HCT116 (cell line): ENCODE measurements at regions not wholly inside any gene's neighbourhood (a gene's known extent, or its start where the extent isn't known, plus 50 kb on each side); places are given as distances from the start of the nearest gene placed in this dataset.

Experiments used
- ATAC-seq: fragments of 200-7000 bp; cut with Tn5 transposase; 2 replicates; pipeline ENCODE4 v1.9.1; 2020; ENCODE audit warnings: mild to moderate bottlenecking, moderate library complexity
- BruUV-seq: library from RNA; stranded (reverse); fragments of 400-500 nt; replicated peaks from 2 replicates; lab custom pipeline; 2021; lab: Mats Ljungman, UMichigan
- CTCF ChIA-PET: fragments of 300-600 bp; sonication (Branson Sonifier 250); formaldehyde crosslinking; loops from one replicate; lab custom pipeline; 2021; ENCODE audit warnings: antibody characterized with exemption; lab: Charles Lee
- POLR2A ChIA-PET: fragments of 300-600, 350-600 bp; sonication (Branson Sonifier 250); formaldehyde crosslinking; loops from one replicate; lab custom pipeline; 2021; ENCODE audit warnings: antibody characterized with exemption; lab: Charles Lee
- RAD21 ChIA-PET, 2 experiments: fragments of 300-600 bp; sonication (Branson Sonifier 250); formaldehyde crosslinking; loops; one replicate each; lab custom pipeline; 2023; ENCODE audit warnings: low total read pairs in 2 of 2; ENCODE audit not compliant: uncharacterized antibody in 2 of 2, unreplicated experiment in 2 of 2, low non-redundant PET in 1 of 2; lab: Charles Lee
- DNase-seq: peaks from one replicate; pipeline ENCODE4 v3.0.0-alpha.2; 2010; ENCODE audit warnings: low read depth, low spot score
- H2AFZ ChIP-seq: fragments of 200-600 bp; shearing (Covaris generic), sonication (generic); 2 replicates; pipeline ENCODE4 v1.6.1; 2017; ENCODE audit warnings: low read depth, mixed run types, mixed read lengths, antibody characterized with exemption, low read length; ENCODE audit not compliant: poor library complexity, severe bottlenecking
- H3K27ac ChIP-seq: 2 replicates; pipeline ENCODE4 v1.5.1; 2012; ENCODE audit warnings: low read depth, low read length
- H3K27me3 ChIP-seq: fragments of 200-600 bp; sonication (generic); 2 replicates; pipeline ENCODE4 v1.6.1; 2016; ENCODE audit warnings: mixed run types, low read length, mixed read lengths; ENCODE audit not compliant: insufficient read depth
- H3K36me3 ChIP-seq, 2 experiments: fragments of 200-500 bp in 1 of 2; fragments of 200-600 bp in 1 of 2; sonication (Bioruptor generic) in 1 of 2; sonication (generic) in 1 of 2; 2 replicates each; pipeline versions ENCODE4 v1.5.1 to v1.6.1; 2014 to 2016; ENCODE audit warnings: low read length in 2 of 2, inconsistent platforms in 1 of 2, mixed read lengths in 1 of 2, mixed run types in 1 of 2; ENCODE audit not compliant: insufficient read depth in 2 of 2, control insufficient read depth in 1 of 2
- H3K4me1 ChIP-seq, 2 experiments: fragments of 200-600 bp in 1 of 2; sonication (generic) in 1 of 2; 2 replicates each; pipeline versions ENCODE4 v1.5.1 to v1.6.1; 2012 to 2017; ENCODE audit warnings: low read length in 2 of 2, inconsistent platforms in 1 of 2, mild to moderate bottlenecking in 1 of 2, mixed read lengths in 1 of 2, mixed run types in 1 of 2, moderate library complexity in 1 of 2; ENCODE audit not compliant: insufficient read depth in 2 of 2, control insufficient read depth in 1 of 2
- H3K4me2 ChIP-seq: fragments of 200-600 bp; sonication (generic); 2 replicates; pipeline ENCODE4 v1.6.1; 2017; ENCODE audit warnings: mixed run types, low read length, mixed read lengths
- H3K4me3 ChIP-seq, 2 experiments: fragments of 200-600 bp in 1 of 2; sonication (generic) in 1 of 2; replicated peaks in 1 of 2; 2 replicates each; pipeline ENCODE4 v1.5.1; 2011 to 2016; ENCODE audit warnings: low read length in 2 of 2, control low read depth in 1 of 2, low read depth in 1 of 2, mild to moderate bottlenecking in 1 of 2, mixed read lengths in 1 of 2, mixed run types in 1 of 2
- H3K79me2 ChIP-seq: fragments of 200-600 bp; sonication (generic); 2 replicates; pipeline ENCODE4 v1.6.1; 2017; ENCODE audit warnings: mild to moderate bottlenecking, mixed run types, low read length, moderate library complexity, mixed read lengths; ENCODE audit not compliant: insufficient read depth
- H3K9ac ChIP-seq: fragments of 200-600 bp; sonication (generic); 2 replicates; pipeline ENCODE4 v1.6.1; 2016; ENCODE audit warnings: low read length, mixed read lengths
- H3K9me2 ChIP-seq: fragments of 200-600 bp; sonication (generic), shearing (Covaris generic); 2 replicates; pipeline ENCODE4 v1.6.1; 2017; ENCODE audit warnings: mixed run types, mild to moderate bottlenecking, moderate library complexity; ENCODE audit not compliant: insufficient read depth
- H3K9me3 ChIP-seq, 2 experiments: fragments of 200-500 bp in 1 of 2; fragments of 200-600 bp in 1 of 2; sonication (Bioruptor generic) in 1 of 2; sonication (generic) in 1 of 2; 2 replicates each; pipeline ENCODE4 v1.6.1; 2014 to 2017; ENCODE audit warnings: low read length in 2 of 2, mixed read lengths in 2 of 2, inconsistent platforms in 1 of 2, low read depth in 1 of 2, mild to moderate bottlenecking in 1 of 2, mixed run types in 1 of 2, moderate library complexity in 1 of 2; ENCODE audit not compliant: control insufficient read depth in 1 of 2, insufficient read depth in 1 of 2
- H4K20me1 ChIP-seq: fragments of 200-600 bp; sonication (generic), shearing (Covaris generic); 2 replicates; pipeline ENCODE4 v1.6.1; 2017; ENCODE audit warnings: mixed run types, mild to moderate bottlenecking, moderate library complexity; ENCODE audit not compliant: insufficient read depth
- CBX3 ChIP-seq: IDR thresholded peaks from 2 replicates; pipeline ENCODE4 v1.6.1; 2012; ENCODE audit warnings: low read depth
- CEBPB ChIP-seq: IDR thresholded peaks from 2 replicates; pipeline ENCODE4 v1.6.1; 2012; ENCODE audit warnings: low read depth
- ELF1 ChIP-seq: IDR thresholded peaks from 2 replicates; pipeline ENCODE4 v1.6.1; 2012; ENCODE audit warnings: low read depth, borderline replicate concordance
- FOSL1 ChIP-seq: IDR thresholded peaks from 2 replicates; pipeline ENCODE4 v1.6.1; 2012; ENCODE audit warnings: low read depth
- POLR2A ChIP-seq: IDR thresholded peaks from 2 replicates; pipeline ENCODE4 v1.7.0; 2011; ENCODE audit warnings: borderline replicate concordance; ENCODE audit not compliant: insufficient read depth, insufficient read length; ENCODE audit errors: extremely low read depth
- RAD21 ChIP-seq: IDR thresholded peaks from 2 replicates; pipeline ENCODE4 v1.6.1; 2012; ENCODE audit warnings: low read depth, mild to moderate bottlenecking
- ZFX ChIP-seq: fragments of 450-650 bp; IDR thresholded peaks from 2 replicates; pipeline ENCODE4 v1.6.1; 2017
- intact Hi-C: fragments of 100-400 bp; cut with micrococcal nuclease; formaldehyde crosslinking; loops from 2 replicates; pipeline ENCODE4 v1.10.0; 2022
- TF ChIP-seq, protein P1 (sequence below), 3 experiments: fragments of 200-600 bp in 1 of 3; sonication (generic) in 1 of 3; IDR thresholded peaks in 2 of 3; conservative IDR thresholded peaks in 1 of 3; 2 replicates each; pipeline ENCODE4 v1.5.1; 2012 to 2017; ENCODE audit warnings: low read depth in 2 of 3, low read length in 2 of 3, antibody characterized with exemption in 1 of 3, borderline replicate concordance in 1 of 3, control low read depth in 1 of 3, mild to moderate bottlenecking in 1 of 3, mixed read lengths in 1 of 3, mixed run types in 1 of 3, moderate library complexity in 1 of 3; ENCODE audit not compliant: insufficient read depth in 1 of 3
- TF ChIP-seq, protein P2 (sequence below): IDR thresholded peaks from 2 replicates; pipeline ENCODE4 v1.6.1; 2012
- TF ChIP-seq, protein P3 (sequence below): IDR thresholded peaks from 2 replicates; pipeline ENCODE4 v1.6.1; 2012; ENCODE audit warnings: low read depth
- TF ChIP-seq, protein P4 (sequence below): IDR thresholded peaks from 2 replicates; pipeline ENCODE4 v1.6.1; 2011; ENCODE audit warnings: mild to moderate bottlenecking, low read length, moderate library complexity; ENCODE audit not compliant: insufficient replicate concordance; ENCODE audit errors: extremely low read depth

DNA sequence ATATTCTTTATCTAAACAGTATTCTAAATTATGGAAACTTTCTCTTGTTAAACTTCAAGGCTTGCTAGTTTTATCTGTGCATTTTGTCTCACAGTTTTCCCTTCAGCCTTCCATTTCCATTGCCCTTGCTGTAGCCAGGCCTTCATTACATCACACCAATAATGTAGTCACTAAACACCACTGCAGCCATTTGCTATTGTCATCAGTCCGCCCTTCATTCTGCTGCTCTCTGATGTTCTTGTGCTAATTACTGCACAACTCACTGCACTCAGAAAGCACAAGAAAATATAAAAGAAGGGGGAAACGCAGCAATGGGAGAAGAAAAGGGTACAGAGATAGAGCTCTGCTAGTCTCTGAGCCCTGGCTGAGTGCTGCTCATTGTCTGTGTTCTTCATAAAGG is 239.6 kb upstream of the FSTL5 start:
- Histone ChIP-seq H3K4me3 (no peak overlapping the region), H3K9me2 (no peaks in the 10 kb centered on the region), H4K20me1 (no peaks in the 10 kb centered on the region), H3K79me2 (no peaks in the 10 kb centered on the region), H3K9ac (no peak overlapping the region), H3K9me3 (no peaks in the 10 kb centered on the region), H3K4me2 (no peak overlapping the region), H3K4me1 (no peaks in the 10 kb centered on the region), H2AFZ (no peak overlapping the region), H3K27ac (no peak overlapping the region), H3K36me3 (no peaks in the 10 kb centered on the region), H3K27me3 (no peaks in the 10 kb centered on the region)
- TF ChIP-seq, protein P1, sequence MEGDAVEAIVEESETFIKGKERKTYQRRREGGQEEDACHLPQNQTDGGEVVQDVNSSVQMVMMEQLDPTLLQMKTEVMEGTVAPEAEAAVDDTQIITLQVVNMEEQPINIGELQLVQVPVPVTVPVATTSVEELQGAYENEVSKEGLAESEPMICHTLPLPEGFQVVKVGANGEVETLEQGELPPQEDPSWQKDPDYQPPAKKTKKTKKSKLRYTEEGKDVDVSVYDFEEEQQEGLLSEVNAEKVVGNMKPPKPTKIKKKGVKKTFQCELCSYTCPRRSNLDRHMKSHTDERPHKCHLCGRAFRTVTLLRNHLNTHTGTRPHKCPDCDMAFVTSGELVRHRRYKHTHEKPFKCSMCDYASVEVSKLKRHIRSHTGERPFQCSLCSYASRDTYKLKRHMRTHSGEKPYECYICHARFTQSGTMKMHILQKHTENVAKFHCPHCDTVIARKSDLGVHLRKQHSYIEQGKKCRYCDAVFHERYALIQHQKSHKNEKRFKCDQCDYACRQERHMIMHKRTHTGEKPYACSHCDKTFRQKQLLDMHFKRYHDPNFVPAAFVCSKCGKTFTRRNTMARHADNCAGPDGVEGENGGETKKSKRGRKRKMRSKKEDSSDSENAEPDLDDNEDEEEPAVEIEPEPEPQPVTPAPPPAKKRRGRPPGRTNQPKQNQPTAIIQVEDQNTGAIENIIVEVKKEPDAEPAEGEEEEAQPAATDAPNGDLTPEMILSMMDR (IDR thresholded peaks at IDR 0.05 in 2 of 3, conservative IDR thresholded peaks at IDR 0.05 in 1 of 3; ENCODE audit: borderline replicate concordance in 1 of 3, insufficient read depth in 1 of 3, low read depth in 2 of 3, low read length in 2 of 3): no peak
- no peak for TF ChIP-seq RAD21
- no peak for TF ChIP-seq CBX3
- TF ChIP-seq POLR2A: no peak
- TF ChIP-seq, protein P2, sequence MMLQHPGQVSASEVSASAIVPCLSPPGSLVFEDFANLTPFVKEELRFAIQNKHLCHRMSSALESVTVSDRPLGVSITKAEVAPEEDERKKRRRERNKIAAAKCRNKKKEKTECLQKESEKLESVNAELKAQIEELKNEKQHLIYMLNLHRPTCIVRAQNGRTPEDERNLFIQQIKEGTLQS: no peak
- TF ChIP-seq CEBPB: no peak
- TF ChIP-seq, protein P3, sequence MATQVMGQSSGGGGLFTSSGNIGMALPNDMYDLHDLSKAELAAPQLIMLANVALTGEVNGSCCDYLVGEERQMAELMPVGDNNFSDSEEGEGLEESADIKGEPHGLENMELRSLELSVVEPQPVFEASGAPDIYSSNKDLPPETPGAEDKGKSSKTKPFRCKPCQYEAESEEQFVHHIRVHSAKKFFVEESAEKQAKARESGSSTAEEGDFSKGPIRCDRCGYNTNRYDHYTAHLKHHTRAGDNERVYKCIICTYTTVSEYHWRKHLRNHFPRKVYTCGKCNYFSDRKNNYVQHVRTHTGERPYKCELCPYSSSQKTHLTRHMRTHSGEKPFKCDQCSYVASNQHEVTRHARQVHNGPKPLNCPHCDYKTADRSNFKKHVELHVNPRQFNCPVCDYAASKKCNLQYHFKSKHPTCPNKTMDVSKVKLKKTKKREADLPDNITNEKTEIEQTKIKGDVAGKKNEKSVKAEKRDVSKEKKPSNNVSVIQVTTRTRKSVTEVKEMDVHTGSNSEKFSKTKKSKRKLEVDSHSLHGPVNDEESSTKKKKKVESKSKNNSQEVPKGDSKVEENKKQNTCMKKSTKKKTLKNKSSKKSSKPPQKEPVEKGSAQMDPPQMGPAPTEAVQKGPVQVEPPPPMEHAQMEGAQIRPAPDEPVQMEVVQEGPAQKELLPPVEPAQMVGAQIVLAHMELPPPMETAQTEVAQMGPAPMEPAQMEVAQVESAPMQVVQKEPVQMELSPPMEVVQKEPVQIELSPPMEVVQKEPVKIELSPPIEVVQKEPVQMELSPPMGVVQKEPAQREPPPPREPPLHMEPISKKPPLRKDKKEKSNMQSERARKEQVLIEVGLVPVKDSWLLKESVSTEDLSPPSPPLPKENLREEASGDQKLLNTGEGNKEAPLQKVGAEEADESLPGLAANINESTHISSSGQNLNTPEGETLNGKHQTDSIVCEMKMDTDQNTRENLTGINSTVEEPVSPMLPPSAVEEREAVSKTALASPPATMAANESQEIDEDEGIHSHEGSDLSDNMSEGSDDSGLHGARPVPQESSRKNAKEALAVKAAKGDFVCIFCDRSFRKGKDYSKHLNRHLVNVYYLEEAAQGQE: no peak
- TF ChIP-seq, protein P4, sequence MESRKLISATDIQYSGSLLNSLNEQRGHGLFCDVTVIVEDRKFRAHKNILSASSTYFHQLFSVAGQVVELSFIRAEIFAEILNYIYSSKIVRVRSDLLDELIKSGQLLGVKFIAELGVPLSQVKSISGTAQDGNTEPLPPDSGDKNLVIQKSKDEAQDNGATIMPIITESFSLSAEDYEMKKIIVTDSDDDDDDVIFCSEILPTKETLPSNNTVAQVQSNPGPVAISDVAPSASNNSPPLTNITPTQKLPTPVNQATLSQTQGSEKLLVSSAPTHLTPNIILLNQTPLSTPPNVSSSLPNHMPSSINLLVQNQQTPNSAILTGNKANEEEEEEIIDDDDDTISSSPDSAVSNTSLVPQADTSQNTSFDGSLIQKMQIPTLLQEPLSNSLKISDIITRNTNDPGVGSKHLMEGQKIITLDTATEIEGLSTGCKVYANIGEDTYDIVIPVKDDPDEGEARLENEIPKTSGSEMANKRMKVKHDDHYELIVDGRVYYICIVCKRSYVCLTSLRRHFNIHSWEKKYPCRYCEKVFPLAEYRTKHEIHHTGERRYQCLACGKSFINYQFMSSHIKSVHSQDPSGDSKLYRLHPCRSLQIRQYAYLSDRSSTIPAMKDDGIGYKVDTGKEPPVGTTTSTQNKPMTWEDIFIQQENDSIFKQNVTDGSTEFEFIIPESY: no peak
- no peak for TF ChIP-seq FOSL1
- no peak for TF ChIP-seq ELF1
- no peak for TF ChIP-seq ZFX
- no TSS peak for BruUV-seq
- intact Hi-C loops: no loop called here
- CTCF ChIA-PET: no interaction called here
- no peak for ATAC-seq
- DNase-seq: no peak
- RAD21 ChIA-PET: no interaction called here
- POLR2A ChIA-PET: no interaction called here
